ENCODE measurements at regions not wholly inside any gene's neighbourhood (a gene's known extent, or its start where the extent isn't known, plus 50 kb on each side); places are given as distances from the start of the nearest gene placed in this dataset.
"Not testable (repeated sequence)": the region's sequence is repeated elsewhere in the genome, so short reads cannot be mapped to it uniquely, and the experiment has no call there.

DNA sequence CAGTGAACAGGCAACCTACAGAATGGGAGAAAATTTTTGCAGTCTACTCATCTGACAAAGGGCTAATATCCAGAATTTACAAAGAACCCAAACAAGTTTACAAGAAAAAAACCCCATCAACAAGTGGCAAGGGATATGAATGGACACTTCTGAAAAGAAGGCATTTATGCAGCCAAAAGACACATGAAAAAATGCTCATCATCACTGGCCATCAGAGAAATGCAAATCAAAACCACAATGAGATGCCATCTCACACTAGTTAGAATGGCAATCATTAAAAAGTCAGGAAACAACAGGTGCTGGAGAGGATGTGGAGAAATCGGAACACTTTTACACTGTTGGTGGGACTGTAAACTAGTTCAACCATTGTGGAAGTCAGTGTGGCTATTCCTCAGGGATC, 80.3 kb downstream of the ZNF474 start:
- H3K27ac ChIP-seq; DNase-seq; H3K36me3 ChIP-seq; H3K9me3 ChIP-seq; intact Hi-C loops (cut with DNase I); H3K4me1 ChIP-seq; H3K4me3 ChIP-seq; H3K27me3 ChIP-seq: not testable (repeated sequence)
- WGBS, 2 donors, result 93 to 94% methylated on average over 1 of the region's 1 CpG

DNA sequence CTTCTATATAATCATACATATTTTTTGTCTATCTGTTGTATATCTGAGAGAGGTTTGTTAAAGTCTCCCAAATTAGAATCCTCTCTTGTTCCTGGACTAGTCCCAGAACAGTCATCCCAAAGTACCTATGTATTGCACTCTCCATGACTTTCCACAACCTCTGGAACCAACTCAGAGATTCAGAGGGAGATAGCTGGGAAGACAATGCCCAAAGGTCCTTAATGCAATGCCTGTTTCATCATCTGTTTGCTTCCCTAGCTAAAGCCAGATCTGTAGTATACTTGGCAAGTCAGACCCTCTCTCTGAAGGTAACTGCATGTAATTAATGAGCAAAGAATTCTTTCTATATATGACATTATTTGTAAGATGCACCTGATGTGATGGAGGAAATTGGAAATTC, 89.4 kb downstream of the ZNF474 start:
- Histone ChIP-seq H3K36me3 (no peaks in the 10 kb centered on the region), H3K4me3 (no peak overlapping the region), H3K4me1 (no peaks in the 10 kb centered on the region), H3K9me3 (no peaks in the 10 kb centered on the region), H3K27ac (no peak overlapping the region), H3K27me3 (no peaks in the 10 kb centered on the region)
- DNase-seq, result no peak
- no peak for TF ChIP-seq EP300 (IDR thresholded peaks at IDR 0.05)
- TF ChIP-seq, protein P1, sequence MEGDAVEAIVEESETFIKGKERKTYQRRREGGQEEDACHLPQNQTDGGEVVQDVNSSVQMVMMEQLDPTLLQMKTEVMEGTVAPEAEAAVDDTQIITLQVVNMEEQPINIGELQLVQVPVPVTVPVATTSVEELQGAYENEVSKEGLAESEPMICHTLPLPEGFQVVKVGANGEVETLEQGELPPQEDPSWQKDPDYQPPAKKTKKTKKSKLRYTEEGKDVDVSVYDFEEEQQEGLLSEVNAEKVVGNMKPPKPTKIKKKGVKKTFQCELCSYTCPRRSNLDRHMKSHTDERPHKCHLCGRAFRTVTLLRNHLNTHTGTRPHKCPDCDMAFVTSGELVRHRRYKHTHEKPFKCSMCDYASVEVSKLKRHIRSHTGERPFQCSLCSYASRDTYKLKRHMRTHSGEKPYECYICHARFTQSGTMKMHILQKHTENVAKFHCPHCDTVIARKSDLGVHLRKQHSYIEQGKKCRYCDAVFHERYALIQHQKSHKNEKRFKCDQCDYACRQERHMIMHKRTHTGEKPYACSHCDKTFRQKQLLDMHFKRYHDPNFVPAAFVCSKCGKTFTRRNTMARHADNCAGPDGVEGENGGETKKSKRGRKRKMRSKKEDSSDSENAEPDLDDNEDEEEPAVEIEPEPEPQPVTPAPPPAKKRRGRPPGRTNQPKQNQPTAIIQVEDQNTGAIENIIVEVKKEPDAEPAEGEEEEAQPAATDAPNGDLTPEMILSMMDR (IDR thresholded peaks at IDR 0.05), result no peak
- no peak for TF ChIP-seq POLR2A (IDR thresholded peaks at IDR 0.05)
- TF ChIP-seq POLR2AphosphoS5 (IDR thresholded peaks at IDR 0.05), result no peak
- intact Hi-C loops (cut with DNase I), result no loop called here

DNA sequence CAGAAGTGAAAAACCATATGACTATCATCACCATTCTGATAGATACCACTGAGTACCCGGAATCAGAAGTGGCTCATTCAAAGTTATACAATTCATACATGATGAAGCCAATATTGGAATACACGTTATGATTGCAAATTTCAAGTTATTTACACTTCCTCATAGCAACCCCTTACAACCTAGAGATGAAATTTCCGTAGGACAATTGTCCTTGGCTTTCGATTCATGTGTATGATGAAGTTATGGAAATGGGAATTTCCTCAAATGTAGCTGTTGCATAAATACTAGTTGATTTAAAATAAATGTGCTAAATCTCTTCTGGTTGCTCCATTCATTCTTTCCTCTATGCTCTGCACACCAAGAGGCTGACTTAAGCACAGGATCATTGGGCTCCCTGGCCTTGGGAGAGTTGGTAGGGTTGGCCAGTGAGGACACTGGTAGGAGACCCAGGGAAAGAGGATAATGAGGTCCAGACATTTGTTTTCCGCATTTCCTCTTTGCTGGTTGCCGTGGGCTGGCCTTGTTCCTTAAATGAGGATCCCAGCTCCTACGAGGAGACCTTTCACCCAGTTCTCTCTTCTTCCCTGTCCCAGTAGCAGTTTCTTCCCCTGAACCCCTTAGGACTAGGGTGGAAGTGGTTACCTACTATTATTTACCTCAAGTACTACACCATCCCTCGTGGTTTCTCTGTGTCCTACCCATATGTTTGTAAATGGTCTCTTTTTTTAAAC, 90.3 kb downstream of the ZNF474 start:
- WGBS, 2 donors, result 75 to 76% methylated on average over 8 of the region's 8 CpGs

DNA sequence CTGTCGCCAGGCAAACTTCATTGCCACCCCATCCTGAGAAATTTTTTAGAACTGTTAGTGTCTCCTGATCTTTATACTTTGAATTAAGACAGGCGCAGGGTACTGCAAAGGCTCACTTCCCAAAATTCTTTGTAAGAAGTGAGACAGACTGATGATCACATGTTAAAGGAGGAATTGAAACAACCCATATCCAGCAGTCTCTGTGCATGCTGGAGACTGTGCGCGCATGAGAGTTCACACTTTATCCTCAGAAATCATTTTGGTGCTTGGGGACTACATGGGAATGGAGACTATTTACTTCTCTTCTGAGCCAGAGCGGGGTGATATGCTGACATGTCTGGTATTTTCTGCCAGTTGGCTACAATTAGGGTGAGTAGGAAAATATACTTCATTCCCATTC, 91.2 kb downstream of the ZNF474 start:
- no peak overlapping the region for H3K4me3 ChIP-seq
- H3K36me3 ChIP-seq, result no peaks in the 10 kb centered on the region
- no peaks in the 10 kb centered on the region for H3K4me1 ChIP-seq
- no peaks in the 10 kb centered on the region for H3K27me3 ChIP-seq
- 86 to 89% methylated on average over 5 of the region's 5 CpGs for WGBS, 2 donors
- no peaks in the 10 kb centered on the region for H3K9me3 ChIP-seq
- DNase-seq, result no peak
- TF ChIP-seq, protein P1 (IDR thresholded peaks at IDR 0.05), result no peak
- TF ChIP-seq POLR2AphosphoS5 (IDR thresholded peaks at IDR 0.05) (no peak), POLR2A (IDR thresholded peaks at IDR 0.05) (no peak), EP300 (IDR thresholded peaks at IDR 0.05) (no peak)
- intact Hi-C loops (cut with DNase I), result no loop called here
- no peak overlapping the region for H3K27ac ChIP-seq

More for the DNA sequence above, 90.3 kb downstream of the ZNF474 start:
- no peak for DNase-seq
- no peak for TF ChIP-seq EP300 (IDR thresholded peaks at IDR 0.05)
- Histone ChIP-seq H3K9me3 (no peaks in the 10 kb centered on the region), H3K27ac (no peak overlapping the region), H3K27me3 (no peaks in the 10 kb centered on the region), H3K36me3 (no peaks in the 10 kb centered on the region), H3K4me1 (no peaks in the 10 kb centered on the region), H3K4me3 (no peak overlapping the region)
- intact Hi-C loops (cut with DNase I), result no loop called here

DNA sequence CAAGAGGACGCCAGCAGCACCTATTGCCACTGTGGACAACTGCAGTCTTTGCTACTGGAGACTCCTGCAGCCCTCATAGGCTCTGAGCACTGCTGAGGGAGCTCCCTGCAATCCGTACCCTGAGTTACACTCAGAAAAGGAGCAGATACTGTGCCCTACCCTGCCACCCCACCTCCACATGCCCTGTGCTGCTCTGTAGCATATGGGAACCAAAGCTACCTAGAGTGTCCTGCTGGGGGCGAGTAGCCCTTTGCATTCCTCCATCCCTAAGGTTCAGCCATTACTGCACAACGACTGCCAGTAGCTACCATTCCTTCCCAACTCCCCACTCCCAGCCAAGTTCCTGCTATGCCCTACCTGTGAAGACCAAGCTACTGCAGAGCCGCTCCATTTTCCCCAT, 90.2 kb upstream of the SNCAIP start:
- Histone ChIP-seq H3K9me3 (no peaks in the 10 kb centered on the region), H3K36me3 (no peaks in the 10 kb centered on the region), H3K27me3 (no peaks in the 10 kb centered on the region), H3K27ac (no peak overlapping the region), H3K4me1 (no peaks in the 10 kb centered on the region), H3K4me3 (no peak overlapping the region)
- intact Hi-C loops (cut with DNase I), result no loop called here
- 85 to 88% methylated on average over 5 of the region's 5 CpGs for WGBS, 2 donors
- no peak for DNase-seq
- TF ChIP-seq POLR2A (IDR thresholded peaks at IDR 0.05) (no peak), POLR2AphosphoS5 (IDR thresholded peaks at IDR 0.05) (no peak), EP300 (IDR thresholded peaks at IDR 0.05) (no peak)
- TF ChIP-seq, protein P1 (IDR thresholded peaks at IDR 0.05), result no peak

- H3K4me1 ChIP-seq, result no peaks in the 10 kb centered on the region
- no peak overlapping the region for H3K4me3 ChIP-seq
- no peaks in the 10 kb centered on the region for H3K27me3 ChIP-seq
- TF ChIP-seq POLR2AphosphoS5 (IDR thresholded peaks at IDR 0.05) (no peak), POLR2A (IDR thresholded peaks at IDR 0.05) (no peak), EP300 (IDR thresholded peaks at IDR 0.05) (no peak)
- TF ChIP-seq, protein P1 (IDR thresholded peaks at IDR 0.05), result no peak
- H3K27ac ChIP-seq, result no peak overlapping the region
- no peaks in the 10 kb centered on the region for H3K9me3 ChIP-seq
- 92 to 95% methylated on average over 6 of the region's 6 CpGs for WGBS, 2 donors
- no peak for DNase-seq
- no peaks in the 10 kb centered on the region for H3K36me3 ChIP-seq
- intact Hi-C loops (cut with DNase I), result no loop called here
Measured at GRCh38 chr5:122222580-122222979, 89.5 kb upstream of the SNCAIP start.

Measured in sigmoid colon (tissue), 6 donors.